ENCODE measurements at regions not wholly inside any gene's neighbourhood (a gene's known extent, or its start where the extent isn't known, plus 50 kb on each side); places are given as distances from the start of the nearest gene placed in this dataset.

DNA sequence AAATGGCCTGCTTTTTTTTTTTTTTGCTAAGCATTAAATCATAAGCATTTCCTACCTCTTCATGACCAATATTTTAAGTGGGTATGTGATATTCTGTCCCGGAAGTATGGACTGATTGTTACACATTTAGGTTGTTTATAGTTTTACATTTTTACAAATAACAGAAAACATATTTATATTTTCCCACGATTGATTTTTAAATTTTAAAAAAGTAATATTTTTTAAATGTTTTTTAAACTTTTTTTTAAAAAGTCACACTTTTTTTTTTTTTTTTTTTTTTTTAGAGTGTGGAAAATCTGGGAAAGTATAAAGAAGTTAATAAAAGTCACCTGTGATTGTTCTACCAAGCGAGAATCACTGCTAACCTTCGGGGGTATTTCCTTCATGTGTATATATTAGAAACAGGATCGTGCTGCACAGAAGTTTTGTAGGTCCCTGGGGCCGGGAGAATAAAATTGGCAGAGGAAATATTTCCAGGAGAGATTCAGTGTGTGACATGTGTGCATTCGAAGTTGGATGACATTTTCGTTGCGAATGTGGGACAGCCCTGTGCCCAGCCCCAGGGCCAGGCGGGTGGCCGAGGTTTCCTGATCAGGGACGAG, 173.1 kb downstream of the CDC5L start:
- TF ChIP-seq MXI1 (conservative IDR thresholded peaks at IDR 0.05; ENCODE audit: poor library complexity, severe bottlenecking) (no peak), EP300 (conservative IDR thresholded peaks at IDR 0.05; ENCODE audit: poor library complexity, severe bottlenecking) (no peak)

Measured in neural cell (in vitro differentiated cells).